Esophagus muscularis mucosa (tissue), 4 donors: ENCODE measurements at regions not wholly inside any gene's neighbourhood (a gene's known extent, or its start where the extent isn't known, plus 50 kb on each side); places are given as distances from the start of the nearest gene placed in this dataset.

ENCODE experiments used
- DNase-seq: peaks from one replicate; pipeline ENCODE4 v3.0.0-alpha.2; 2017; ENCODE audit errors: extremely low spot score
- H3K27ac ChIP-seq, 4 donors: fragments of 200-600 bp; sonication (generic); replicated peaks in 1 of 4; 1 replicate in 3 of 4; 2 replicates in 1 of 4; pipeline ENCODE4 v1.5.1; 2016 to 2019; ENCODE audit warnings: mild to moderate bottlenecking in 1 of 4
- H3K27me3 ChIP-seq, 4 donors: fragments of 200-600 bp; sonication (generic); one replicate each; pipeline versions ENCODE4 v1.5.1 to v1.6.0; 2016 to 2019
- H3K36me3 ChIP-seq, 4 donors: fragments of 200-600 bp; sonication (generic); one replicate each; pipeline ENCODE4 v1.5.1; 2016 to 2019
- H3K4me1 ChIP-seq, 4 donors: fragments of 200-600 bp; sonication (generic); one replicate each; pipeline ENCODE4 v1.5.1; 2016 to 2019
- H3K4me3 ChIP-seq, 4 donors: fragments of 200-600 bp; sonication (generic); 1 replicate in 2 of 4; 2 replicates in 2 of 4; pipeline ENCODE4 v1.5.1; 2016 to 2019; ENCODE audit warnings: mild to moderate bottlenecking in 4 of 4, moderate library complexity in 1 of 4
- H3K9me3 ChIP-seq, 4 donors: fragments of 200-600 bp; sonication (generic); 1 replicate in 3 of 4; 2 replicates in 1 of 4; pipeline ENCODE4 v1.5.1; 2016 to 2019
- EP300 ChIP-seq: sonication (generic); formaldehyde crosslinking; IDR thresholded peaks from one replicate; pipeline ENCODE4 v1.6.1; 2017; ENCODE audit warnings: antibody characterized with exemption
- POLR2A ChIP-seq: fragments of 450-650 bp; IDR thresholded peaks from one replicate; pipeline ENCODE4 v1.6.1; 2017; ENCODE audit warnings: antibody characterized with exemption, moderate library complexity, mild to moderate bottlenecking, low read depth
- POLR2AphosphoS5 ChIP-seq, 2 donors: sonication (generic); formaldehyde crosslinking; IDR thresholded peaks; one replicate each; pipeline ENCODE4 v1.6.1; 2017; ENCODE audit warnings: antibody characterized with exemption in 2 of 2
- WGBS: methylation state at CpG from one replicate; pipeline ENCODE4 v1.1.5; 2018; 5-methylcytosine and 5-hydroxymethylcytosine counted together
- intact Hi-C: fragments of 100-400 bp; cut with DNase I; formaldehyde crosslinking; loops from one replicate; pipeline ENCODE4 v1.15.1; 2023
- TF ChIP-seq, protein P1 (sequence below), 3 experiments: fragments of 200-600 bp in 2 of 3; fragments of 450-650 bp in 1 of 3; sonication (generic) in 2 of 3; IDR thresholded peaks; one replicate each; pipeline ENCODE4 v1.5.1; 2017 to 2019; ENCODE audit warnings: antibody characterized with exemption in 3 of 3, mild to moderate bottlenecking in 2 of 3, moderate library complexity in 1 of 3

DNA sequence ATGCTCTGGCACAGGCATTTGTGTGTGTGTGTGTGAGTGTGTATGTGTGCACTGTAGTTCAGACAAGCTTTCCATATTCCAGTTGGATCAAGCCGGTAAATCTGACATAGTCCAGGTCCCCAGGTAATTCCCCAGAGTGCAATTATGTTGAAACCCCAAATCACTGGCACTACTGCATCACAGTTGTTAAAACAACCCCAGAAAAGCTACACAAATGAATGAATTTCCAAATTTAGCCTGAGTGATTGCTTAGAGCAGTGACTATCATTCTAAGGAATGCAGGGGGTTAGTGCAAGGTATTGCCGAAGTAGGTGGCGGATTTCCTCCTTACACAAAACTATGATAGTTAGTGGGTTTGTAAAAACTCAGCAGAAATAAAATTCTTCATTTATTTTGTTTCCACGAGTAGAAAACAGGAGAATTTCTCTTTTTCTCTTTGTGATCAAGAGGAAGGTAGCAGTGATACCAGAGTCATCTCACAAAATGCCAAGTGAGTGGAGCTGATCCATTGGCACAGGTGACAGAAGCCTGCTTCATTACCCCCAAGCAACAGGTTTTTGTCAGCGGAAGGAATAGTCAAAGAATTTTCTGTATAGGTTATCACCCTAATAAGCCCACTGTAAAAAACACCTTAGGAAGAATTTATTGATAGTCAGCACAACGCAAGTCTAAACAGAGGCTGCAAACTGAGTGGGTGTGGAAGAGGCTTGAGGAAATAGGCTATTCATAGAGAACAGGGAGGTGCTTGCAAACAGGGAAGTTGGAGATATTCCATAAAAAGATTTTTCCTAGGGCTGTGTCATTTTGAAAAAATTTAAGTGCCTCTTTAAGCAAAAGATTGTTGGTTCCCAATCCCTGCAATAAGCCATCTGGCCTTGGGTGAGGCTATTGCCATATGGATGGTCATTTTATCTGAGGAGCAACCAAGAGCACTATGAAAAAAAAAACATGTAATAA is 385.1 kb downstream of the CHSY3 start:
- no peak overlapping the region for H3K4me3 ChIP-seq
- no peak for DNase-seq
- H3K27ac ChIP-seq, result no peak overlapping the region
- TF ChIP-seq EP300 (no peak), POLR2A (no peak), POLR2AphosphoS5 (IDR thresholded peaks at IDR 0.05) (no peak)
- TF ChIP-seq, protein P1, sequence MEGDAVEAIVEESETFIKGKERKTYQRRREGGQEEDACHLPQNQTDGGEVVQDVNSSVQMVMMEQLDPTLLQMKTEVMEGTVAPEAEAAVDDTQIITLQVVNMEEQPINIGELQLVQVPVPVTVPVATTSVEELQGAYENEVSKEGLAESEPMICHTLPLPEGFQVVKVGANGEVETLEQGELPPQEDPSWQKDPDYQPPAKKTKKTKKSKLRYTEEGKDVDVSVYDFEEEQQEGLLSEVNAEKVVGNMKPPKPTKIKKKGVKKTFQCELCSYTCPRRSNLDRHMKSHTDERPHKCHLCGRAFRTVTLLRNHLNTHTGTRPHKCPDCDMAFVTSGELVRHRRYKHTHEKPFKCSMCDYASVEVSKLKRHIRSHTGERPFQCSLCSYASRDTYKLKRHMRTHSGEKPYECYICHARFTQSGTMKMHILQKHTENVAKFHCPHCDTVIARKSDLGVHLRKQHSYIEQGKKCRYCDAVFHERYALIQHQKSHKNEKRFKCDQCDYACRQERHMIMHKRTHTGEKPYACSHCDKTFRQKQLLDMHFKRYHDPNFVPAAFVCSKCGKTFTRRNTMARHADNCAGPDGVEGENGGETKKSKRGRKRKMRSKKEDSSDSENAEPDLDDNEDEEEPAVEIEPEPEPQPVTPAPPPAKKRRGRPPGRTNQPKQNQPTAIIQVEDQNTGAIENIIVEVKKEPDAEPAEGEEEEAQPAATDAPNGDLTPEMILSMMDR (IDR thresholded peaks at IDR 0.05), result no peak
- H3K27me3 ChIP-seq, result no peaks in the 10 kb centered on the region
- H3K4me1 ChIP-seq, result peaks cover 0 to 4% (median 0%) of the 10 kb centered on the region in 4 donors
- WGBS, result 68% methylated on average over 6 of the region's 6 CpGs
- H3K9me3 ChIP-seq, result no peaks in the 10 kb centered on the region
- intact Hi-C loops, result no loop called here
- H3K36me3 ChIP-seq, result no peaks in the 10 kb centered on the region

DNA sequence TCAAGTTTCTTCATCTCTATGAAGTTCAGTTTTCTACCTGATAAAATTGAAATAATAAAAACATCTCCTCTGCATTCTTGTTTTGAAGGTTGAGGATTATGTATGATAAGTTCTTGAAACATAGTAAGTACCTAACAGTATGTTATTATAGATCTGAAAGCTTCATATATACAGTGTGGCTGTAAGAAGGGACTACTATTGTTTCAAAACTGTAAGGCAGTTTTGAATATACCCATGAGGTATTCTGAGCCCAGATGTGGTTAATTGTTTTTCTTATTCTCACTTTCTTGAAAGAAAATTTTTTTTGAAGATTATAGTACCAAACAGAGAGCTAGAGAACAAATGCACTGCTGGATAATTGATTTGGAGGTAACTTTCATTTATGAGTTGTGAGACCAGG is 383.2 kb downstream of the CHSY3 start:
- no peak overlapping the region for H3K27ac ChIP-seq
- no peak overlapping the region for H3K4me3 ChIP-seq
- H3K36me3 ChIP-seq, result no peaks in the 10 kb centered on the region
- TF ChIP-seq, protein P1 (IDR thresholded peaks at IDR 0.05), result no peak
- TF ChIP-seq EP300, result no peak
- TF ChIP-seq POLR2AphosphoS5 (IDR thresholded peaks at IDR 0.05), result no peak
- TF ChIP-seq POLR2A, result no peak
- no peaks in the 10 kb centered on the region for H3K27me3 ChIP-seq
- peaks cover 0 to 4% (median 0%) of the 10 kb centered on the region in 4 donors for H3K4me1 ChIP-seq
- intact Hi-C loops, result no loop called here
- no peaks in the 10 kb centered on the region for H3K9me3 ChIP-seq
- DNase-seq, result no peak

DNA sequence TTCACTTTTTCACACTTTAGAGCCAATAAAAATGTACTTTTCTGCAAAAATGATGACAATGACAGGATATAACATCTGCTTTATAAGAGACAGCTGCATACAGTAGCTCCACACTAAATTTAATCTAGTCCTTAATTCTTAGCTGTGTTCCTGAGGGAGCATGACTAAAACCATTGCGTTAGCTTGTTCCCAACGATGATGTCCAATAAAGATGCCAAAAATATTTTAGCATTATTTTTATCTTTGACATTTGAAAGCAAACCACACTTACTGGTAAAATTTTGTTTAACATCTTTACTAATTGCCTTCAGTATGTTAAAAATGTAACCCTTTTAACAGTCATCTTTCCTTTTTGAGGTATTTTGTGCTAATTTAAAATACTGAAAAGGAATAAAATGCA is 382.7 kb downstream of the CHSY3 start:
- no peaks in the 10 kb centered on the region for H3K9me3 ChIP-seq
- H3K36me3 ChIP-seq, result no peaks in the 10 kb centered on the region
- WGBS, result 56% methylated on average over 2 of the region's 2 CpGs
- no peak overlapping the region for H3K27ac ChIP-seq
- H3K4me3 ChIP-seq, result no peak overlapping the region
- no peaks in the 10 kb centered on the region for H3K27me3 ChIP-seq
- no peak for DNase-seq
- TF ChIP-seq EP300 (no peak), POLR2A (no peak), POLR2AphosphoS5 (IDR thresholded peaks at IDR 0.05) (no peak)
- TF ChIP-seq, protein P1 (IDR thresholded peaks at IDR 0.05), result no peak
- H3K4me1 ChIP-seq, result peaks cover 0 to 4% (median 0%) of the 10 kb centered on the region in 4 donors
- intact Hi-C loops, result no loop called here

DNA sequence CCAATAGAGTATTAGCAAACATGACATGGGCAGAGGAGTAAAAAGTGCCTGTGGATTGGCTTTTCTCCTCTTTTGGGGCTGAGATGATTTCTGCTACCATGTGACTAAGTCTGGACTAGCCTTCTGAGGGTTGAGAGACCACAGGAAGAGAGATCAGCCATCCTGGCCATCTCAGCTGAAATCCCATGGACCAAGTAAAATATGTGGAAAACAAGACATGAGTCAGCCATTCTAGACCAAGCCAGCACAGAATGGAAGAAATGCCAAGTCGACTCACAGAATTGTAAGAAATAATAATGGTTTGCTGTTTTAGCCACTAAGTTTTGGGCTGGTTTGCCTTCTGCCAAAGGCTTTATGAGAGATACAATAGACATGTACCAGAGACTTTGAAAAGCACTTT is 377.8 kb downstream of the CHSY3 start:
- Histone ChIP-seq H3K27ac (no peak overlapping the region), H3K4me1 (no peaks in the 10 kb centered on the region), H3K36me3 (no peaks in the 10 kb centered on the region), H3K4me3 (no peak overlapping the region), H3K9me3 (no peaks in the 10 kb centered on the region), H3K27me3 (no peaks in the 10 kb centered on the region)
- TF ChIP-seq POLR2AphosphoS5 (IDR thresholded peaks at IDR 0.05), result no peak
- TF ChIP-seq, protein P1 (IDR thresholded peaks at IDR 0.05), result no peak
- intact Hi-C loops, result no loop called here
- 90% methylated on average over 1 of the region's 1 CpG for WGBS
- no peak for DNase-seq
